ENCODE measurements at regions not wholly inside any gene's neighbourhood (a gene's known extent, or its start where the extent isn't known, plus 50 kb on each side); places are given as distances from the start of the nearest gene placed in this dataset.

- no peaks in the 10 kb centered on the region for H3K79me2 ChIP-seq (ENCODE audit: insufficient read depth, low read length)
- no peak for TF ChIP-seq CTCF (conservative IDR thresholded peaks at IDR 0.05; ENCODE audit: low read length)
- no peak for TF ChIP-seq EZH2phosphoT487 (IDR thresholded peaks at IDR 0.05; ENCODE audit: borderline replicate concordance)
- H3K36me3 ChIP-seq (ENCODE audit: insufficient read depth, low read length), result no peaks in the 10 kb centered on the region
- H3K4me1 ChIP-seq (ENCODE audit: insufficient read depth, low read length, poor library complexity, severe bottlenecking), result no peaks in the 10 kb centered on the region
- no peak overlapping the region for H3K4me2 ChIP-seq (ENCODE audit: low read depth, low read length, poor library complexity, severe bottlenecking)
- H3K9me2 ChIP-seq (replicated peaks; ENCODE audit: low read depth, low read length), result no peaks in the 10 kb centered on the region
- H3K9me3 ChIP-seq (ENCODE audit: insufficient read depth, low read depth, low read length), result no peaks in the 10 kb centered on the region
- no peaks in the 10 kb centered on the region for H3F3A ChIP-seq (ENCODE audit: low read depth)
- H3K27me3 ChIP-seq (ENCODE audit: insufficient read depth, low read length, poor library complexity, severe bottlenecking), result no peaks in the 10 kb centered on the region
- H3K4me3 ChIP-seq (ENCODE audit: low read length, poor library complexity, severe bottlenecking), result no peak overlapping the region
- no peak overlapping the region for H2AFZ ChIP-seq (ENCODE audit: low read length)
- H3K9ac ChIP-seq (ENCODE audit: low read depth, low read length, poor library complexity, severe bottlenecking), result no peak overlapping the region
- H4K20me1 ChIP-seq (ENCODE audit: insufficient read depth, low read length, poor library complexity, severe bottlenecking), result no peaks in the 10 kb centered on the region
Measured at GRCh38 chr5:56575821-56576220, 239.5 kb upstream of the MAP3K1 start.

GRCh38 chr5:56574778-56575177 is 240.6 kb upstream of the MAP3K1 start:
- no peaks in the 10 kb centered on the region for H3K36me3 ChIP-seq (ENCODE audit: insufficient read depth, low read length)
- TF ChIP-seq CTCF (conservative IDR thresholded peaks at IDR 0.05; ENCODE audit: low read length) (no peak), EZH2phosphoT487 (IDR thresholded peaks at IDR 0.05; ENCODE audit: borderline replicate concordance) (no peak)

GRCh38 chr5:56569566-56569965 is 245.8 kb upstream of the MAP3K1 start:
- Histone ChIP-seq H3K9ac (ENCODE audit: low read depth, low read length, poor library complexity, severe bottlenecking) (no peak overlapping the region), H2AFZ (ENCODE audit: low read length) (no peak overlapping the region), H3K27me3 (ENCODE audit: insufficient read depth, low read length, poor library complexity, severe bottlenecking) (no peaks in the 10 kb centered on the region), H3K4me3 (ENCODE audit: low read length, poor library complexity, severe bottlenecking) (no peak overlapping the region), H3K79me2 (ENCODE audit: insufficient read depth, low read length) (no peaks in the 10 kb centered on the region), H3K9me3 (ENCODE audit: insufficient read depth, low read depth, low read length) (no peaks in the 10 kb centered on the region), H3K4me1 (ENCODE audit: insufficient read depth, low read length, poor library complexity, severe bottlenecking) (peaks cover 9% of the 10 kb centered on the region), H3K4me2 (ENCODE audit: low read depth, low read length, poor library complexity, severe bottlenecking) (no peak overlapping the region), H3F3A (ENCODE audit: low read depth) (no peaks in the 10 kb centered on the region), H4K20me1 (ENCODE audit: insufficient read depth, low read length, poor library complexity, severe bottlenecking) (no peaks in the 10 kb centered on the region), H3K36me3 (ENCODE audit: insufficient read depth, low read length) (no peaks in the 10 kb centered on the region), H3K9me2 (replicated peaks; ENCODE audit: low read depth, low read length) (no peaks in the 10 kb centered on the region)
- TF ChIP-seq CTCF (conservative IDR thresholded peaks at IDR 0.05; ENCODE audit: low read length) (no peak), EZH2phosphoT487 (IDR thresholded peaks at IDR 0.05; ENCODE audit: borderline replicate concordance) (no peak)

More at GRCh38 chr5:56574778-56575177, 240.6 kb upstream of the MAP3K1 start:
- no peak overlapping the region for H2AFZ ChIP-seq (ENCODE audit: low read length)
- H3K4me1 ChIP-seq (ENCODE audit: insufficient read depth, low read length, poor library complexity, severe bottlenecking), result no peaks in the 10 kb centered on the region
- no peaks in the 10 kb centered on the region for H3F3A ChIP-seq (ENCODE audit: low read depth)
- H3K4me3 ChIP-seq (ENCODE audit: low read length, poor library complexity, severe bottlenecking), result no peak overlapping the region
- H4K20me1 ChIP-seq (ENCODE audit: insufficient read depth, low read length, poor library complexity, severe bottlenecking), result no peaks in the 10 kb centered on the region
- no peaks in the 10 kb centered on the region for H3K9me3 ChIP-seq (ENCODE audit: insufficient read depth, low read depth, low read length)
- no peak overlapping the region for H3K4me2 ChIP-seq (ENCODE audit: low read depth, low read length, poor library complexity, severe bottlenecking)
- no peaks in the 10 kb centered on the region for H3K9me2 ChIP-seq (replicated peaks; ENCODE audit: low read depth, low read length)
- no peak overlapping the region for H3K9ac ChIP-seq (ENCODE audit: low read depth, low read length, poor library complexity, severe bottlenecking)
- no peaks in the 10 kb centered on the region for H3K79me2 ChIP-seq (ENCODE audit: insufficient read depth, low read length)
- no peaks in the 10 kb centered on the region for H3K27me3 ChIP-seq (ENCODE audit: insufficient read depth, low read length, poor library complexity, severe bottlenecking)

All from Loucy (cell line).